Chondrocyte (in vitro differentiated cells): ENCODE measurements at regions not wholly inside any gene's neighbourhood (a gene's known extent, or its start where the extent isn't known, plus 50 kb on each side); places are given as distances from the start of the nearest gene placed in this dataset.

Source experiments
- DNase-seq: peaks from one replicate; pipeline ENCODE4 v3.0.0; 2021; ENCODE audit warnings: mixed read lengths, low spot score
- H3K27ac Mint-ChIP-seq: one replicate; pipeline ENCODE4 v1.8.0; 2021; ENCODE audit warnings: mild to moderate bottlenecking, moderate library complexity, mixed read lengths; ENCODE audit not compliant: unreplicated experiment
- H3K27me3 Mint-ChIP-seq: 2 replicates; pipeline ENCODE4 v1.8.0; 2021; ENCODE audit warnings: low read depth, mixed read lengths
- H3K36me3 Mint-ChIP-seq: 2 replicates; pipeline ENCODE4 v1.8.0; 2021; ENCODE audit warnings: low read depth, mixed read lengths
- H3K4me1 Mint-ChIP-seq: 2 replicates; pipeline ENCODE4 v1.8.0; 2021; ENCODE audit warnings: low read depth, mild to moderate bottlenecking, mixed read lengths
- H3K4me3 Mint-ChIP-seq: one replicate; pipeline ENCODE4 v1.8.0; 2021; ENCODE audit warnings: mild to moderate bottlenecking, moderate library complexity, mixed read lengths; ENCODE audit not compliant: unreplicated experiment
- H3K9me3 Mint-ChIP-seq: 2 replicates; pipeline ENCODE4 v1.8.0; 2021; ENCODE audit warnings: low read depth, mixed read lengths
- CTCF ChIP-seq: fragments of 200-600 bp; sonication (generic); IDR thresholded peaks from 2 replicates; pipeline ENCODE4 v1.5.0; 2021; ENCODE audit warnings: antibody characterized with exemption, mild to moderate bottlenecking, moderate library complexity

GRCh38 chr3:5401002-5401401 lies 213.5 kb downstream of the EDEM1 start:
- Mint-ChIP-seq H3K9me3 (no peaks in the 10 kb centered on the region), H3K27me3 (no peaks in the 10 kb centered on the region), H3K4me3 (no peak overlapping the region), H3K36me3 (no peaks in the 10 kb centered on the region), H3K4me1 (no peaks in the 10 kb centered on the region), H3K27ac (no peak overlapping the region)
- no peak for TF ChIP-seq CTCF
- DNase-seq = no peak

DNA sequence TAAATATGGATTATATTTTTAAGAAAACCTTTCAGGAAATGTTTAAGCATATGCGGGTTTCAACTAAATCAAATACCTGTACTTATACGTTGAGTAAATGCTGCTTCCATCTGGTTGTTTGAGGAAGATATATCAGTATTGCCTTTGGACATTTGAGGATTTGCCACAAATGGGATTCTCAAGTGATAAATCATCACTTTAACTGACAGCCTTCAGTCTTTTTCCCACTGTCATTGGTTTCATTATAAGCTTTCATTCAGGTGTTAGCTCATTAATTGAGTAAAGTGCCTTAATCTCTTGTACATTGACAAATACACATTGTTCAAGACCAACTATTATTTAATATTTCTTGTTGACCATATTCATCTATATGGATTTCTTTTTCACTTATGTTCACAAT lies 217.2 kb downstream of the EDEM1 start:
- Mint-ChIP-seq H3K27me3 (no peaks in the 10 kb centered on the region), H3K4me3 (no peak overlapping the region), H3K36me3 (no peaks in the 10 kb centered on the region), H3K9me3 (no peaks in the 10 kb centered on the region), H3K27ac (no peak overlapping the region), H3K4me1 (no peaks in the 10 kb centered on the region)
- no peak for DNase-seq
- TF ChIP-seq CTCF = no peak

DNA sequence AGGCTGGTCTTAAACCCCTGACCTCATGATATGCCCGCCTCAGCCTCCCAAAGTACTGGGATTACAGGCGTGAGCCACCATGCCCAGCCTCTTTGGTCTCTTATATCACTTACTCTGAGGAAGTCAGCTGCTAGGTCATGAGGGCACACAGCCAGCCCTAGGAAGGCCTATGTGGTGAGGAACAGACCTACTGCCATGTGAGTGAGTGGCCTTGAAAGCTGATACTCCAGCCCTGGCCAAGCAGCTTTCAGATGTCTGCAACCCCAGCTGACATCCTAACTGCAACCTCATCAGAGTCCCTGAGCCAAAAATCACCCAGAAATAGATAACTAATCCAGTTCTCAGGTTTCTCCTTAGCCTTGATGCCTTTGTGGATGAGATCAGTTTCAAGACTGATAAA lies 224.3 kb downstream of the EDEM1 start:
- H3K27me3 Mint-ChIP-seq = no peaks in the 10 kb centered on the region
- H3K27ac Mint-ChIP-seq = no peak overlapping the region
- H3K4me3 Mint-ChIP-seq = no peak overlapping the region
- no peak for DNase-seq
- H3K4me1 Mint-ChIP-seq = no peaks in the 10 kb centered on the region
- no peak for TF ChIP-seq CTCF
- H3K9me3 Mint-ChIP-seq = peaks cover 22% of the 10 kb centered on the region
- no peaks in the 10 kb centered on the region for H3K36me3 Mint-ChIP-seq

DNA sequence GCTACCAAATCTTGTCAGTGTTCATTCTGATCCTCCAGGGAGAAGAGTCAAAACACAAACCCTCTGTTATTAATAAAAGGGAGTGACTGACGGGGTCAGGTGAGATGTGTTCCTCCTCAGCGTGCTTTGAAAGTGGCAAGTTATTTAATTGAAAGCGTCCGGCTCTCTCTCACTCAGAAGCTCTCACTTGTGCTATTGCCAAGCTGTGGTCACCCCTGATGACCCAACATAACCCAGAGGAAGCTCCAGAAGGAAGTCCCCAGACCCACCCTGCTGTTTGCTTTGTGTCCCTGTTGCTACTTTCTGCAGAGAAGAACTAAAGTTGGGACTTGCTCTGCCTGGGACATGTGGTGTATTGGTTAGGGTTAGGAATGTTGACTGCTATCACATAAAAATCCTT lies 235.6 kb downstream of the EDEM1 start:
- no peak for DNase-seq
- Mint-ChIP-seq H3K4me3 (no peak overlapping the region), H3K27ac (no peak overlapping the region), H3K36me3 (no peaks in the 10 kb centered on the region), H3K27me3 (peaks cover 16% of the 10 kb centered on the region), H3K4me1 (no peaks in the 10 kb centered on the region), H3K9me3 (no peaks in the 10 kb centered on the region)
- TF ChIP-seq CTCF = no peak

DNA sequence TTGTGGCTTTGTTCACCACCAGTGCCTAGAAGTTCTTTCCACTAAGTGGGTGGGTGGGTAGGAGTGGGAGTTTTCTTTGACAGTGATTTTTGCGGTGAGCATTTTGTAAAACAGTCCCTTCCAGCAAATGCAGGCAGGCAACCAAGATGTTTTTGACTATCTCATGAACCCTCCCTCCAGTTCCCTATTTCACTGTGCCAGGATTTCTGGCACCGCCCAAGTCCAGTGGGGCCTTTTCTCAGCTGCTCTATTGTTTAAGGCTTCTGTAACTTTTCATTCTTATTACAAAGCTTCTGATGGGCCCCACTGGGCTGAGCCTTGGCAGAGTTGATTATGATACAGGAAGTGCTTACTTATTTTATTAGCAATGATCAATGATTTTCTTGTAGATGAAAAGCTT lies 236.0 kb downstream of the EDEM1 start:
- Mint-ChIP-seq H3K4me1 (no peaks in the 10 kb centered on the region), H3K9me3 (no peaks in the 10 kb centered on the region), H3K27ac (no peak overlapping the region), H3K27me3 (peaks cover 17% of the 10 kb centered on the region), H3K4me3 (no peak overlapping the region), H3K36me3 (no peaks in the 10 kb centered on the region)
- no peak for DNase-seq
- TF ChIP-seq CTCF = no peak
